Forelimb muscle (tissue), 1 donor: ENCODE measurements at regions not wholly inside any gene's neighbourhood (a gene's known extent, or its start where the extent isn't known, plus 50 kb on each side); places are given as distances from the start of the nearest gene placed in this dataset.

Experiments used
- DNase-seq: peaks from one replicate; pipeline ENCODE4 v3.0.0-alpha.2; 2013; ENCODE audit warnings: low read depth

- no peak for DNase-seq
These were observed 180.8 kb upstream of the BCOR start for GRCh38 chrX:40278340-40279090.

GRCh38 chrX:40277672-40278071 is 179.9 kb upstream of the BCOR start:
- DNase-seq = no peak

- no peak for DNase-seq
These were observed 175.7 kb upstream of the BCOR start for GRCh38 chrX:40273356-40274050.

GRCh38 chrX:40272776-40273175 is 175.0 kb upstream of the BCOR start:
- no peak for DNase-seq

- DNase-seq = no peak
These were observed 174.4 kb upstream of the BCOR start for GRCh38 chrX:40272141-40272540.

GRCh38 chrX:40268188-40268520 is 170.4 kb upstream of the BCOR start:
- DNase-seq = no peak

- DNase-seq = no peak
These were observed 169.8 kb upstream of the BCOR start for GRCh38 chrX:40267334-40268187.

GRCh38 chrX:40266490-40267333 is 169.0 kb upstream of the BCOR start:
- DNase-seq = no peak

GRCh38 chrX:40265936-40266335 is 168.2 kb upstream of the BCOR start:
- no peak for DNase-seq

- no peak for DNase-seq
These were observed 165.3 kb upstream of the BCOR start for GRCh38 chrX:40263014-40263560.

GRCh38 chrX:40262157-40263013 is 164.6 kb upstream of the BCOR start:
- DNase-seq = no peak

- no peak for DNase-seq
These were observed 164.0 kb upstream of the BCOR start for GRCh38 chrX:40261833-40262156.

GRCh38 chrX:40260146-40260747 is 162.5 kb upstream of the BCOR start:
- DNase-seq = no peak

GRCh38 chrX:40258909-40259308 is 161.2 kb upstream of the BCOR start:
- DNase-seq = no peak

- no peak for DNase-seq
These were observed 156.0 kb upstream of the BCOR start for GRCh38 chrX:40253771-40254170.

GRCh38 chrX:40249582-40249981 is 151.8 kb upstream of the BCOR start:
- no peak for DNase-seq

- DNase-seq = no peak
These were observed 151.1 kb upstream of the BCOR start for GRCh38 chrX:40248822-40249221.

GRCh38 chrX:40247848-40248622 is 150.3 kb upstream of the BCOR start:
- no peak for DNase-seq

- DNase-seq = no peak
These were observed 149.6 kb upstream of the BCOR start for GRCh38 chrX:40247382-40247781.
